ENCODE measurements at regions not wholly inside any gene's neighbourhood (a gene's known extent, or its start where the extent isn't known, plus 50 kb on each side); places are given as distances from the start of the nearest gene placed in this dataset.

DNA sequence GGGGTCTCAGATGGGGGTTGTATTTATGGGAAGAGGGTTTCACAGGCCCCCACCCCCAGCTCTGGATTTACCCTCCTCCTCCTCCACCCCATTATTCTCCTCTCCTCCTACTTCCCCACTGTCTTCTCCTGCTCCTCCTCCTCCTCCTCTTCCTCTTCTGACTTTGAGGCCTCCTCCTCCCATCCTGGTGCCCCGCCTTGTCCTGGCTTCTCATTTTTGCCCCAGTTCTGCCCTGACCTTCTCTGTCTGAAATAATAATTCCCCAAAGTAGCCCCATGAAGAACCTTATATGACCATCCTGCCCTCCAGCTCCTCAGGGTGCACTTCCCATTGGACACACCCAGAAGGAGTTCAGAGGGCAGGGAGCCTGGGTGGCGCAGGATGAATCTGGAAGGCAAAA is 351.4 kb upstream of the GATB start:
- no peak for DNase-seq (ENCODE audit: low read depth)

DNA sequence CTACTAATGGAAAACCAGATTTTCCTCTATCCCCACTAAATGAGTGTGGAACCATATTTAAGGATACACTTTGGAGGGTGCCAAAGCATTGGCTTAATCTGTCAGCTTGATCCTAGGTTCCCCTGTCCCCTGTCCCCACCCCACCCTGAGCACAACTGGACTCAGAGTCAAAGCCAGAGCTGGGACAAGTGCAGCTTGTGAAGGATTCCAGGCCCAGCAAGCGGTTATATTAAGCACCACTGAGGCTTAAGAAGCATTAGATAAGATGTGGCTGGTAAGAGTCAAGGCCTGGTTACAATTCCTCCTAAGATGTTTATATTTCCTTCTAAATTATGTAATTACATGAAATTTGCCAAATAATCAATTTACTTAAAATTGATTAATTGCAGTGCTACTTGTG is 350.0 kb upstream of the GATB start:
- no peak for DNase-seq (ENCODE audit: low read depth)

DNA sequence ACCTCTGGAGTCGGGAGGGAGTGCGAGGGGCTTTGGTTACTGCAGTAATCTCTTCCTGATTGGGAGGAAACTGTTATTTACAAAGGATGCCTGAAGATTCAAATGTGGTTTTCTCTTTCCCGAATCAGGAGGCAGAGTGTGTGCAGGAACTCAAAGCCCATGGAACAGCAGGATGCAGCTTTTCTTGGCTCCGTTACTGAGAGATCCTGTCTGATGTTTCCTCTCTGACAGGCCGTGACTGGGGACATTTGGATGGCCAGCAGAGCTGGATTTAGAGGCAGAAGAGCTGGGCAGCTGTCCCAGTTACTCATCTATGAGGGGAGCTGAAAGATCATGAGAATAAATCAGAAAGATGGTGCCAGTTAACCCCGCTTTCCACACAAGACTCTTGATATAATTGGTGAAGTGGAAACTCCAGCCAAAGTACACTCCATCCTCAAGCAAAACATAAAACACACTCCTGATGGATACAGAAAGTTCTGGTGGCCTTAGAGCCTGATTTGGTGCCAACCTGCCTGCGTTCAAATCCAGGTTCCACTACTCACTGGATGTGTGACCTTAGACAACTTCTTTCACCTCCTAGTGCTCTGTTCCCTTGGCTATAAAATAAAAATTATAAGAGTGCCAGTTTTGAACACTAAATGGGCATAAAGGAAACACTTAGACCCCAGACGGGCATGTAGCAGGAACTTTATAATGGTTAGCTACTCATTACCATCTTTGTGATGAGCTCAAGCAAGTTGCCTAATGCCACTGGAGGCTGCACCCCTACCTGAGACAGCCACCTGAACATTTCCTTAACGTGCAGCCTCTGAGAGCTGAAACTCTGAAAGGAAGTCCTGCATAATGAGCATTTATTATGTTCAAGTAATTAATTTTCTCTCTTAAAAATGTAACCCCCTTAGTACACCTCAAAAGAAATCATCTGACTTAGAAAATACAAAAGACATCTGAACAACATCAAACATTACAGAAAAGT is 349.0 kb upstream of the GATB start:
- DNase-seq (ENCODE audit: low read depth) = no peak

DNA sequence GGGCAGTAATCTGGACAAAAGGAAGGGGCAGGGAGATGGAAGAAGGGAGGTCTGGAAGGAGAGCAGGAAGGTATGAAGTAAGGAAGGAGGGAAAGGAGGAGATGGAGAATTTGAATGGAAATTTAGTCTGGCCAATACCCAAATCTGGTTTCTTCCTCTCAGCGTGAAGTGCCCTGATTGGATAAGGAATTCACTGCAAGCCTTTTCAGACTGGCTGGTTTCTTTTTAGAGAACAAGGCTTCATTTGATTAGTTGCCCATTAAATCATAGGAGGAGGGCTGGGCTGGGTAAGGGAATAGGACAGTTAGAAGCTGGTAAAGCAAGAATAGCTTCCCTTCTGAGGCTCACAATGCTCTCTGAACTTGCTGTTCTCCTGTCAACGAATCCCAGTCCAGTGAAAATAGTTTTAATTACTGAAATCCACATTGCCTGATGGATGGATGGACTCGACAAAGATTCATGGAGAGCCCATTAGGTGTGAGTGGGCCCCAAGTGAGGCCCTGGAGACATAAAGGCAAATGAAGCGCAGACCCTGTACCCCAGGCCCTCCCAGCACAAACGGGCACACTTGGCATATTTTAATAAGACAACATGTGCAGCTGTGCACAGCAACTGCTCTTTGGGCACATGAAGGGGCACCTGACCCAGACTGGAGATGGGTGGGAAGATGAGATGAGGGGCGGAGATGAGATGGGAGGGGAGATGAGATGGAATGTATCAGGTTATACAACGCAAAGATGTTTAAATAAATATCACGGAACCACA is 347.1 kb upstream of the GATB start:
- no peak for DNase-seq (ENCODE audit: low read depth)

DNA sequence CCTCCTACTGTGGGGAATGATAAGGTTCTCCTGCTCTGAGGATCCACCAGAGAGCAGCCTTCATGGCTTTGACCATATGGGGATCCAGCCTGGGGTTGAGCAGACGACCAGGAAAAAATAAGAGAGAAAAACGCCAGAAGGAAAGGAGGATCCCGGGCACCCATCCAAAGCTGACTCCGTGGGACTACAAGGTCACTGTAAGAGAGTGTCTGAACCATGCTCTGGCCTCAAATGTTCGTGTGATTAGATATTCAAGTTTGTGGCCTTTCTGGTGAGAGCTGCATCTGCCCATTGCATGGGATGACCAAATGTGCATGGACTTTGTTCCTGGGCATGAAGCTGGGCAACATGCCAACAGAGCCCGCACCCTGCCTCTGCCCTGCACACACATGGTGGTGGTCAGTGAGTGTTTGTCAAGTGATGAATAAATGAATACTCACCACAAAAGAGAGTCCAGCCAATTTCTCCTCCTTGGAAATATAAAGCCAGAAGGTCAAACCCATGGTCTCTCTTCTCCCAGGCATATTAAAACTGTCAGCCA is 346.0 kb upstream of the GATB start:
- DNase-seq (ENCODE audit: low read depth) = no peak

DNA sequence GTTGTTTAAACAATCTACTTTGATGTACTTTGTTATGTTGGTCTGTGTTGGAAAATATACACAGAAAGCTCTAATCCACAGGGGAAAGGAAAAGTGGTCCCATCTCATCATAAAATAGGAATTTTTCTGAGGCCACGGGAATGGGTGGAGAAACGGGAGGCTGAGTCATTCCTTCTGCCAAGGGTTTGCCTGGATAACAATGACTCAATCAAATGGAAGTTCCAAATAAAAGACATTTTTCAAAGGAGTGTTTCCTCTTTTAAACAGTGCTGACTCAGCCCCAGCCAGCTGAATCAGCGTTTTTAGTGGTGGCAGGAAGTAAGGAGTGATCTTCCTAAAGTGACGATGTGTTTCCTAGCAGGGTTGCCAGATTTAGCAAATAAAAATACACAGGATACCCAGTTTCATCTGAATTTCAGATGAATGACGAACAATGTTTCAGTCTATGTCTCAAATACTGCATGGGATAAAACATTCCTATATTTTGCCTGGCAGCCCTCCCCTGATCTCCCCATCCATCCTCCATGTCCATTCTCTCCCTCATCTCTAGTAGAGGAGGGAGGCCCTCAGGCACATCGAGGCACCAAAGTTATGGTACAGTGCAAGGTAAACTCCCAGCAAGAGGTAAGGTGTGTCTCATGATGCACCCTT is 345.4 kb upstream of the GATB start:
- DNase-seq (ENCODE audit: low read depth) = no peak

DNA sequence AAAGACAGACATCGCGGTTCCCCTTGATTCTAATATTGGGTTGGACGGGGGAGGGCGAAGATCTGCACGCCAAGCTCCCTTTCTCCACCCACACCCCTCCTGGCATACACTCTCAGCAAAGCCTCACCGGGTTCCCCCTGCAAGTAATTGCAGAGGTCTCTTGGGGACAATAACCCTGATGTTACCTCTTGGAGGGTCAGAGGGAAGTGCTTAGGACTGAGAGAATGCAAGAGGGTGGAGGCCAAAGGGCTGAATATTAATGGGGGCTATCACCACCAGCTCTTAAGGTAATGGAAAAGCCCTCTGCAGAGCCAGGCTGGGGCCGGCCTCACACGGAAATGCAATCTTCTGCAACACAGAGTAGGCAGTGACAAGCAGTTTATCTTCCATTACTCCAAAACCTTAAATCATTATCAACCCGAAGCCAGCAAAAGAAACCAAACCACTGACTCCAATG is 344.1 kb upstream of the GATB start:
- no peak for DNase-seq (ENCODE audit: low read depth)

DNA sequence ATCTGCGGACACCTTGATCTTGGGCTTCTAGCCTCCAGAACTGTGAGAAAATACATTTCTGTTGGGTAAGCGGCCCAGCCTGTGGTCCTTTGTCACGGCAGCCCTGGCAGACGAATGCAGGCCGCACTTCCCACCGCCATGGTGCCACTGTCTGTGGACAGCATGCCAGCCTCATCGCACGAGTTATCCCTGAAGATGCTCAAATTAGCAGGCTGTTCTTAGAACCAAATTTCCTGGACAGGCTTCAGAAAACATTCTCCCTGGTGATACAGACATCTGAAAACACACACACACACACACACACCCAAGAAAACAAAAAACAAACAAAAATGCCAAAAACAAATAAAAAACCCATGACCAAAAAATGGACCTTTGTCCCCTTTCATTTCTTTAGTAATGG is 343.5 kb upstream of the GATB start:
- DNase-seq (ENCODE audit: low read depth) = no peak

DNA sequence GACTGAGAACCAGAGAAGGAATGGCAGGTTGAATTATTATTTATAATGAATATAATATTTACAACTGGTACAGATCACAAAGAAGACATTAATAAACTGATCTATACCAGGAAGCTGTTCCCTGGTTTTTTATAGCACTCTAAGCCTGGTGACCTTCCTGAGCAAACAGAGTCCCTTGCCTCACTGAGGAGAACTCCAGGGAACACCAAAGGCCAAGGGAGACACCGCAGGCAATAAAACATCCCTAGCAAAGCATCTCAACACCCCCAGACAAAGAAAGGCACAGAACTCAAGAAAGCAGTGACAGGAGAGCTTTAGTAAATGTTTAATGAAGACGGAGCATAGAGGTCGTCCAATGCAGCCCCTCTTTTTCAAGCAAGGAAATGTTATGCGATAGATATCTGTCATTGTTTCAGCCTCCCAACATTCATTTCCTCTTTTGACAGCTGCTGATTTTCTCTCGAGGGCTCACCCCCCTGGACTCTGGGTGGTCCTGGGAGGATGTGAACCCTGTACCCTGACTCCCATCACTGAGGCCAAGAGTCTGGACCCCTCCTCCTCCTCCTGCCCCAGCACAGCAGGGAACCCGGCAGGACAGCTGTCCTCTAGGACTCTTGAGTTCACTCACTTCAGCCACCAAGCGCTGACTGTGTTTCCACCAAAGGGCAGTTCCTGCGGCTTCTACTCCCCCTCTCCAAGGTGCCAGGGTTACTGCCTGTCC is 342.5 kb upstream of the GATB start:
- no peak for DNase-seq (ENCODE audit: low read depth)

DNA sequence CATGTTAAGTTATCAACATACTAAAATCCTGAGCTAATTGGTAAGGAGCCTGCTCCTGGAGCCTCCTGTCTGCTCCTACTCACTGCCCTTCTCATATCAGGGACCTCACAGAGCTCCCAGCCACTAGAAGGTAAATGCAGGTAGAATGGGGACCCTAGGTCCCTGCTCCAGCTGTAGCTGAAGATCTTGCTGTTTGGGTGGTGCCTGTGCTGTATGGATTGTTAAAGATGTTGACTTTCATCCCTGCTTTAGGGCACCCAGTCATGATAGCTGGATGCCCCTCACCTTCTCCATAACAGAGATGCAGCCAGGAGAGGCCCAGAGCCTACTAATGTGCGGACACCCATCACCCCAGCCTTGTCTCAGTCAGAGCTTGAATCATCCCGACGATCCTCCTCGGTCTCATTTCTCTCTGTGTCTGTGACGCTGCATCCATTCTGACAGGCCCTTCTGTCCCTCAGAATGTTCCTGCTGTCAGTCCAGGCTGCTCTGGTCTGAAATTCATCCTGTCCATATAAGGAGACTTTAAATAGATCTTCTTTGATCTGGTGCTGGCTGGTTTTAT is 341.7 kb upstream of the GATB start:
- no peak for DNase-seq (ENCODE audit: low read depth)

DNA sequence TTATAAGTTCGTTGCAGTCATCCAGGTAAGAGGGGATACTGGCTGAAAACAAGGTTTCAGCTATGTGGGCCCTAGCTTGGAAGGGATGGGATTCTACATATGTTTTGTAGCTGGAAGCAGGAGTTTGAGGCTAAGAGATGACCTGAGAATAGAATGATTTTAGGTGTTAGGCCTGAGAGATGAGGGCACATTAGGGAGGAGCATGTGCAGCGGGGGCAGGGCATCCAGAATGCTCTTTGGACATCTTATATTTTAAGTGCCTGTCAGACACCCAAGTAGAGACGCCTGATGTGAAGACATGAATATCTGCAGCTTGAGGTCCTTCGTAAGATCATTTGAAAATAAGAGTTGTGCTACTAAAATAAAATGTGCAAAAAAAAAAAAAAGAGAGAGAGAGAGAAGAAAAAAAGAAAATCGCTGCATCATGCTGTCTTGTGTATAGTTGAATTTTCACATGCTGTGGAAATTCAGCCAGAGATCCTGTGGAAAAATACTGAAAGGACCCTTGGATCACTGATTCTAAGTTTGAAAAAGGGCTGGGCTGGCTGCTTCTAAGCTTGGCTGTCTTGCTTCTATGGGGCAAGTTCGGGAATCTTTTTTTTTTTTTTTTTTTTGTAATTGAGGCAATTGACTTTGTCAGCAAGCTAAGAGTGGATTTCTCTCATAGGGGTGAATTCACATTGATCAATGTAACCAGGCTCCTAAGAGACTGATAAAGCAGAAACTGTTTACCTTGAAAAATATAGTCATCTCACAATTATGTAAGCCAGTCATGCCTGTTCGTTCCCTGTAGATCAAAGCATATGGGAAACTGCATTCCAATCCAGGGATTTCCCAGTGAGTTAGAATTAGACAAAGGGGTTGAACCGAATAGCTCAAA is 341.0 kb upstream of the GATB start:
- no peak for DNase-seq (ENCODE audit: low read depth)

DNA sequence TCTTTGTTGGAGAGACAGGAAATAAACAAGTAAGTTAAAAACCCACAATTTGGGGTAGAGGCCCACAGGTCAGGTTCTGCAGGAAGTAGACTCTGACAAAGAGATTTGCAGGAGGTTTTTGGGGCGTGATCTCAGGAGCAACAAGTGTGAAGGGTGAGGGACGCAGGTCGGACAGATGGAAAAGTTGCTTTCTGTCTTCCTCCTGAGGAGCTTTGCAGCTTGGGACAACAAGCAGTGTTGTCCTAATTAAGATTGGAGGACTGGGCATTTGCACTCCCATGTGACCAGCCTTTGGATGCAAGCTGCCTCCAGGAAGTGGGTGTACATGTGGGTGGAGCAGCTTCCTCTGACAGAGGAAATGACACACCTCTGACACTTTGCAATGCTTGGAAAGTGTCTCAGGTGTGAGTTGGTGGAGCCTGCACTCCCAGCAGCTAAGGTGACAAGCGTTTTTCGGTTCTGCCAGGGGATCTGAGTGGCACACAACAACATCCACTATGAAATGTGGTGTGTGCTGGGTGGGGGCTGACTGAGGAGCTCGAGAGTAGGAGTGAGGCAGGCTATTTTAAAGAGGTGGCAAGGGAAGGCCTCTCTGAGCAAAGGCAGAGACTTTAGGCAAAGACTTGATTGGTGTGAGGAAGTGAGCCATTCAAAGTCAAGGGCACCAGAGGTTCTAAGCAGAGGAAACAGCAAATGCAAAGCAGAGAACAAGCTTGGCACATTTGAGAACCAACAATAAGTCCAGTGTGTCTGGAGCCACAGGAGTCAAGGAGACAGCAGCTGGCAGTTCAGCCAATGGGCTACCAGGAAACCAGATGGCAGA is 339.8 kb upstream of the GATB start:
- peak; percentile 52 for DNase-seq (ENCODE audit: low read depth)

DNA sequence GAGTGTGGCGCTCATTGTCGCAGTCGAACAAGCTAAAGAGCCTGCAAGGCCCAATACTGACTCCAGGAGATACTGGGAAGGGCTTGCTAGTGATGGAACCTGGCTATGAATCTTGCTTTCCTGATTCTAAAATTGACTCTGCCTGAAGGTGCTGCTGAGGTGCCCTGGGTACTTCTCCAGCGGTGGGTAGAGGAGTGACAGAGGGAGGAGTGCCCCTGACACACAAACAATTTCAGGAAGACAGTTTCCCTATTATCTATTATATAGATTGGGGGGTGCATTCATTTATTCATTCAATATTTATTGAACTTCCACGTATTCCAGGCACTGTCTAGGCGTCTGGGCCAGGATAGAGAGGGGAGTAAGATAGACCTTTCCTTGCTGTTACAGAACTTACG is 339.2 kb upstream of the GATB start:
- DNase-seq (ENCODE audit: low read depth) = no peak

DNA sequence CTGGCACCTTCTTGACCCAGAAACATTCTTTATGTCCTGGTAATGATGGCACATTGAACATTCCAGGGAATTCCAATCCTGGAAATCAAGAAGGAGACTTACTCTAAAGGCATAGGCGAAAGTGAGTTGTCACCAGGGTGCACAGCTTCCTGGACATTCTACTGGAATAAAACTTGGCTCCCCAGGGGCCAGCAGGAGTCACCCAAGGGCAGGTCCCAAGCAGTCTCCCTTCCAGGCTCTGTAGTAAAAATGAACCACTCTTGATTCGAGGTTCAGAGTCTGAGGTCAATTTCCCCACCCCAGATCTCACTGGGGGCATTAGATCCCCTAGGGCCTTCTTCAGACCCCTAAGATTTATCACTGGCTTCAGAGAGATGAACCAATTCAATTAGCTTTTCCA is 338.7 kb upstream of the GATB start:
- DNase-seq (ENCODE audit: low read depth) = no peak

DNA sequence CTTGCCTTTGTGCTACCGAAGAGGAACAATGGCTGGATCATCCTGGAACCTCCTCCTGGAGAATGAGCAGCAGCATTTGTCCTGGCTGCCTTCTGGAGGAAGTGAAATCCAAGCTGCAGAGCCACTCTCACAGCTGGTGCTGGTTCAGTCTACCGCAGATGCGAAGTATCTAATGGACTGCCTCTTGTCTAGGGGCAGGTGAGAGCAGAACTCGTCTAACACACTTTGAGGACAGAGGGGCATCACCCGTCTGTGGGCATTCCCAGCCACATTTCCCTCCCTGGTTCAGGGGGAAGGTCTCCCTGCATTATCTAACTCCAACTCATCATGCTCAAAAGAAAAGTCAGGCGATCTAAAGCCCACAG is 338.2 kb upstream of the GATB start:
- no peak for DNase-seq (ENCODE audit: low read depth)

DNA sequence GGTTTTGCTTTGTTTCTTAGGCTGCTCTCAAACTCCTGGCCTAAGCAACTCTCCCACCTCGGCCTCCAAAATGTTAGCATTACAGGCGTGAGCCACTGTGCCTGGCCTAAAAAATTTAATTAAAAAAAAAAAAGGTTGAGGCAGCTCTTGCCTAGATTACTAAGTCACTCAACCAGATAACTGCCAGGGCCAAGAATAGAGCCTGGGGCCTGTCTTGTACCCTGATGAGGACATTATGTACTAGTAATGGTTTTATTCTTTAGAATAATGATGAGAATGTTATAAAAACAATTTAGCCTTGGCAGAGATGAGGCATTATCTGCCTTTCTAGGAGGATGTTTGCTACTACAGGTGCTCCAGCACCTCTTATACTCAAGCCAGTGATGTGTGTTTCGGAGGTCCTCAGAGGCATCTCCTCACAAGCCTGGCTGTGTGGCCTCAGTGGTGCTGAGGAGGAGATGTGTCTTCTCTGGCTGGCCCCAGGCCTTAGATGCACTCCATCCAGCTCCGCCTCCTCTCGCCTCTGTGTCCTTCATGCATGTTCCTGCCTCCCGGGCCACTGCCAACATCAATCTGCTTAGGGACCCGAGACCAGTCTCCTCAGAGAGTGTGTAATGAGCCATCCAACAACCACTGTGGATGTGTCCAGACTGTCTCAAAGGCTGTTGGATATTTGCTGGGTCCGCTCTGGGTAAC is 337.7 kb upstream of the GATB start:
- DNase-seq (ENCODE audit: low read depth) = no peak

DNA sequence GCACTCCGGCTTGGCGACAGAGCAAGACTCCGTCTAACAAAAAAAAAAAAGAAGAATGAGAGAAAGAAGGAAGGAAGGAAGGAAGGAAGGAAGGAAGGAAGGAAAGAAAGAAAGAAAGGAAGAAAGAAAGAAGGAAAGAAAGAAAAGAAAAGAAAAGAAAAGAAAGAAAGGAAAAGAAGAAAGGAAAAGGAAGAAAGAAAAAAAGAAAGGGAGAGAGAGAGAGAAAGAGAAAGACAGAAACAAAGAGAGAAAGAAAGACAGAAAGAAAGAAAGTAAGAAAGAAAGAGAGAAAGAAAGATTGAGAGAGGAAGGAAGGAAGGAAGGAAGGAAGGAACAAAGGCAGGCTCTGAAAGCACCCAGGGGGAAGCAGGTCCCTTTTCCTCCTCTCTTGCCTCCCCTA is 336.6 kb upstream of the GATB start:
- DNase-seq (ENCODE audit: low read depth) = no peak

DNA sequence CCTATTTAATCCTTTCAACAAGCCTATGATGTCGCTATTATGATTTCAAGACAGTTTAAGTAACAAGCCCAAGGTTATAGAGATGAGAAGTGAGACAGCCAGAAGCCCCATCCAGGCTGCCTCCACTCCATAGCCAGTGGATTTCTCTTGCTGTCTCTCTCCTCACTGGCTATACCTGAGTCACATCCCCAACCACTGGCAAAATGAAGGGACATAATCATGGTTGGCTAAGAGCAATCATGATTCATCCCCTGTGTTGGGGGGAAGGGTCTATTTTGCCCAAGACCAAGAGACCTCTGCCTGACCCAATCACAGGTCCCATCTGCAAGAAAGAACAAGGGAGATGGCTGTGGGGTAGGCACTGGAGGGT is 334.9 kb upstream of the GATB start:
- DNase-seq (ENCODE audit: low read depth) = no peak
